Activated B cell treated with CpG ODN at 0.5 μM for 24 hours (primary cell): ENCODE measurements at regions not wholly inside any gene's neighbourhood (a gene's known extent, or its start where the extent isn't known, plus 50 kb on each side); places are given as distances from the start of the nearest gene placed in this dataset.

Experiments used
- ATAC-seq: fragments of 200-7000 bp; cut with Tn5 transposase; one replicate; pipeline ENCODE4 v1.10.0; 2021; ENCODE audit warnings: low read depth, mild to moderate bottlenecking, moderate library complexity
- CTCF ChIA-PET: fragments of 350-600 bp; sonication (Branson Sonifier 250); formaldehyde crosslinking; loops from one replicate; lab custom pipeline; 2021; ENCODE audit warnings: antibody characterized with exemption; lab: Charles Lee
- POLR2A ChIA-PET: fragments of 350-600 bp; sonication (Branson Sonifier 250); formaldehyde crosslinking; loops from one replicate; lab custom pipeline; 2021; ENCODE audit warnings: antibody characterized with exemption; lab: Charles Lee
- DNase-seq: peaks from one replicate; pipeline ENCODE4 v3.0.0; 2022
- H3K27ac Mint-ChIP-seq: one replicate; pipeline ENCODE4 v1.8.0; 2020; ENCODE audit warnings: mixed read lengths
- H3K27me3 Mint-ChIP-seq: one replicate; pipeline ENCODE4 v1.8.0; 2021; ENCODE audit warnings: mixed read lengths
- H3K36me3 Mint-ChIP-seq: one replicate; pipeline ENCODE4 v1.8.0; 2021; ENCODE audit warnings: low read depth, mixed read lengths
- H3K4me1 Mint-ChIP-seq: one replicate; pipeline ENCODE4 v1.8.0; 2021; ENCODE audit warnings: mixed read lengths
- H3K4me3 Mint-ChIP-seq: one replicate; pipeline ENCODE4 v1.8.0; 2020; ENCODE audit warnings: mild to moderate bottlenecking, mixed read lengths
- H3K9me3 Mint-ChIP-seq: one replicate; pipeline ENCODE4 v1.8.0; 2020; ENCODE audit warnings: mixed read lengths
- CTCF ChIP-seq: fragments of 200-600 bp; IDR thresholded peaks from one replicate; pipeline ENCODE4 v1.8.0; 2022; ENCODE audit warnings: antibody characterized with exemption, mild to moderate bottlenecking
- intact Hi-C: fragments of 100-400 bp; cut with micrococcal nuclease; formaldehyde crosslinking; loops from one replicate; pipeline ENCODE4 v1.15.1; 2024

DNA sequence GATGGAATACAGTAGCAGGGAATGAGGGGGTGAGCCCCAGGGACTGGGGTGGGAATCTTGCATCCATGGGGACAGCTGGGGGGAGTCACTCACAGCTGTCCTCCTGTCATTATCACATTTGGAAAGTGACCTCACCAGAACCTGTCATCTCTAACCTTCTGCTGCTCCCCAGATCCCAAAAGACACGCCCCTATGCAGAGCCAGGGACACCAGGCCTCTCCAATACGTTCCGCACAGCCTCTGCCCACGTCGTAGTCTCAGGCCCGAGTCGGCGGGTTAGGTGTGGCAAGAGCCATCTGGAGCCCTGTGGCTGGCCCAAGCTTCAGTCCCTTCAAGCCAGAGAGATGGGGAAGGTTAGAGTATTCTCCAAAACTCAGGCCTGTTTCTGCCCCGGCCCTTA lies 214.3 kb downstream of the ENGASE start:
- no peaks in the 10 kb centered on the region for H3K4me1 Mint-ChIP-seq
- H3K4me3 Mint-ChIP-seq: no peak overlapping the region
- no peaks in the 10 kb centered on the region for H3K9me3 Mint-ChIP-seq
- peaks cover 23% of the 10 kb centered on the region for H3K27me3 Mint-ChIP-seq
- CTCF ChIA-PET: interaction anchor here (2.0 kb wide), 1 partner anchor 104 kb away, joined by 4 read pairs; no protein-coding TSS in a partner anchor
- no peak for TF ChIP-seq CTCF
- H3K36me3 Mint-ChIP-seq: no peaks in the 10 kb centered on the region
- POLR2A ChIA-PET: no interaction called here
- intact Hi-C loops: no loop called here
- no peak for DNase-seq
- ATAC-seq: no peak
- no peak overlapping the region for H3K27ac Mint-ChIP-seq

DNA sequence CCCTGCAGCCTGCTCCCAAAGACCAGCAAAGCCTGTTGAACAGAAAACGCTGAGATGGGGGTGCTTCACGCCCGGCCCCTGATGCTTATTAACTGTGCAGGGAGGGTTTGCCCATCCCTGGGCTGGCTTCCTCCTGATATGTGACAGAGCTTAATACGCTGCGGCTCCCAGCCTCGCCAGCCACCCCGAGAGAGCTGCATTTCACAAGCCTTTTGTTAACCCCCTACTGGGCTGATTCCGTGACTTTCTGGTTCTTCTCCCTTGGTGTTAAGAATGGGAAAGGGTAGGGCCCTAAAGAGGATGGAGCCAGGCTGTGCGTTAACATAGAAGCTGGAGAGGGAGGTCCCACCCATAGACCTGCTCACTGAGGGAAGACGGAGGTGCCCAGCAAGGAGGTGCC lies 211.8 kb downstream of the ENGASE start:
- H3K36me3 Mint-ChIP-seq: no peaks in the 10 kb centered on the region
- intact Hi-C loops: no loop called here
- H3K4me3 Mint-ChIP-seq: no peak overlapping the region
- H3K4me1 Mint-ChIP-seq: no peaks in the 10 kb centered on the region
- DNase-seq (no peak), ATAC-seq (no peak)
- no peak for TF ChIP-seq CTCF
- ChIA-PET POLR2A (no interaction called here), CTCF (no interaction called here)
- H3K27me3 Mint-ChIP-seq: peaks cover 24% of the 10 kb centered on the region
- no peak overlapping the region for H3K27ac Mint-ChIP-seq
- no peaks in the 10 kb centered on the region for H3K9me3 Mint-ChIP-seq

GRCh38 chr17:79285973-79286372 lies 211.3 kb downstream of the ENGASE start:
- no peak for TF ChIP-seq CTCF
- ATAC-seq: no peak
- intact Hi-C loops: no loop called here

GRCh38 chr17:79282294-79282693 lies 207.7 kb downstream of the ENGASE start:
- POLR2A ChIA-PET: interaction anchor here (0.6 kb wide), 1 partner anchor 1481 kb away, joined by 5 read pairs; no protein-coding TSS in a partner anchor
- intact Hi-C loops: no loop called here
- no peak for ATAC-seq
- Mint-ChIP-seq H3K9me3 (no peaks in the 10 kb centered on the region), H3K27ac (no peak overlapping the region), H3K27me3 (peaks cover 14% of the 10 kb centered on the region), H3K4me3 (no peak overlapping the region), H3K36me3 (no peaks in the 10 kb centered on the region), H3K4me1 (no peaks in the 10 kb centered on the region)
- no peak for TF ChIP-seq CTCF
- CTCF ChIA-PET: no interaction called here
- DNase-seq: no peak

More at GRCh38 chr17:79285973-79286372, 211.3 kb downstream of the ENGASE start:
- CTCF ChIA-PET: no interaction called here
- Mint-ChIP-seq H3K27ac (no peak overlapping the region), H3K4me1 (no peaks in the 10 kb centered on the region), H3K27me3 (peaks cover 26% of the 10 kb centered on the region), H3K9me3 (no peaks in the 10 kb centered on the region), H3K4me3 (no peak overlapping the region), H3K36me3 (no peaks in the 10 kb centered on the region)
- no peak for DNase-seq
- POLR2A ChIA-PET: no interaction called here

DNA sequence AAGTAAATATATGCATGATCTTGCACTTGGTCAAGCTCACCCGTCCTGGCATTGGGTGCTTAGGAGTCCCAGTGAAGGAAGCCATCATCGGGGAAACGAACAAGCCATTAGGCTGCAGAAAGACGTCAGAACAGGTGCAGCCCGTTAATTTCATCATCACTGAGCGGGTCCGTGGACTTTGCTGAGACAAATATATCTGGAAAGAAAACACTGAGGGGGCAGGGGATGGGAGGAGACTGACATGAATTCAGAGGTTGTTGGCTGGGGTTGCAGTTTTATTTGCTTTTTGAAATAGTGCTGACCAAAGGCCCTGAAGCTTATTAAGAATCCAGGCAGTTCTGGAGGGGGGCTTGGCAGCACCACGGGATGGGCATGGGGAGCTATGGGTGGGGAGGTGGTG lies 207.2 kb downstream of the ENGASE start:
- no peak overlapping the region for H3K4me3 Mint-ChIP-seq
- intact Hi-C loops: no loop called here
- POLR2A ChIA-PET: interaction anchor here (0.6 kb wide), 1 partner anchor 1481 kb away, joined by 5 read pairs; no protein-coding TSS in a partner anchor
- no peaks in the 10 kb centered on the region for H3K9me3 Mint-ChIP-seq
- ATAC-seq: no peak
- H3K36me3 Mint-ChIP-seq: no peaks in the 10 kb centered on the region
- no peak for DNase-seq
- no peaks in the 10 kb centered on the region for H3K4me1 Mint-ChIP-seq
- TF ChIP-seq CTCF: no peak
- H3K27ac Mint-ChIP-seq: no peak overlapping the region
- CTCF ChIA-PET: no interaction called here
- H3K27me3 Mint-ChIP-seq: peaks cover 14% of the 10 kb centered on the region
